ENCODE measurements at regions not wholly inside any gene's neighbourhood (a gene's known extent, or its start where the extent isn't known, plus 50 kb on each side); places are given as distances from the start of the nearest gene placed in this dataset.

GRCh38 chr20:39822667-39823066 is 860.5 kb downstream of the DHX35 start:
- TF ChIP-seq ZNF501 (tag by site-specific recombination; IDR thresholded peaks at IDR 0.05) = no peak
- TF ChIP-seq CTCF (tag by site-specific recombination; IDR thresholded peaks at IDR 0.05) = no peak
- TF ChIP-seq KLF10 (tag by site-specific recombination; IDR thresholded peaks at IDR 0.05) = no peak

All from HEK293 (cell line).